GM18868 (cell line): ENCODE measurements at regions not wholly inside any gene's neighbourhood (a gene's known extent, or its start where the extent isn't known, plus 50 kb on each side); places are given as distances from the start of the nearest gene placed in this dataset.
"Not testable (repeated sequence)": the region's sequence is repeated elsewhere in the genome, so short reads cannot be mapped to it uniquely, and the experiment has no call there.

Experiments
- ATAC-seq: cut with Tn5 transposase; IDR thresholded peaks from one replicate; pipeline ENCODE4 v1.9.1; 2021; ENCODE audit warnings: mild to moderate bottlenecking, moderate library complexity; ENCODE audit not compliant: unreplicated experiment

GRCh38 chr6:60991427-60992028 is 1294.5 kb downstream of the KHDRBS2 start:
- no peak for ATAC-seq

GRCh38 chr6:60952500-60952899 is 1333.5 kb downstream of the KHDRBS2 start:
- no peak for ATAC-seq

GRCh38 chr6:60950221-60950923 is 1335.7 kb downstream of the KHDRBS2 start:
- not testable (repeated sequence) for ATAC-seq

- ATAC-seq: not testable (repeated sequence)
Measured at GRCh38 chr6:60947416-60947815, 1338.6 kb downstream of the KHDRBS2 start.

GRCh38 chr6:60944803-60945202 is 1341.2 kb downstream of the KHDRBS2 start:
- ATAC-seq: not testable (repeated sequence)

- ATAC-seq: peak; percentile 84
Measured at GRCh38 chr6:60935970-60936369, 1350.1 kb downstream of the KHDRBS2 start.

GRCh38 chr6:60919652-60920051 is 1366.4 kb downstream of the KHDRBS2 start:
- not testable (repeated sequence) for ATAC-seq

GRCh38 chr6:60903860-60904259 is 1382.2 kb downstream of the KHDRBS2 start:
- not testable (repeated sequence) for ATAC-seq

GRCh38 chr6:60893374-60893773 is 1392.7 kb downstream of the KHDRBS2 start:
- ATAC-seq: not testable (repeated sequence)

- ATAC-seq: no peak
Measured at GRCh38 chr6:60891606-60892005, 1394.4 kb downstream of the KHDRBS2 start.

- not testable (repeated sequence) for ATAC-seq
Measured at GRCh38 chr6:60877396-60877795, 1408.6 kb downstream of the KHDRBS2 start.

- ATAC-seq: not testable (repeated sequence)
Measured at GRCh38 chr6:60870779-60871178, 1415.2 kb downstream of the KHDRBS2 start.

GRCh38 chr6:60867548-60867947 is 1418.5 kb downstream of the KHDRBS2 start:
- ATAC-seq: no peak

GRCh38 chr6:60843175-60843982 is 1442.6 kb downstream of the KHDRBS2 start:
- ATAC-seq: not testable (repeated sequence)

GRCh38 chr6:60830726-60831125 is 1455.3 kb downstream of the KHDRBS2 start:
- not testable (repeated sequence) for ATAC-seq

- ATAC-seq: not testable (repeated sequence)
Measured at GRCh38 chr6:60822597-60822996, 1463.4 kb downstream of the KHDRBS2 start.

GRCh38 chr6:60818072-60818471 is 1468.0 kb downstream of the KHDRBS2 start:
- not testable (repeated sequence) for ATAC-seq

GRCh38 chr6:60814784-60815183 is 1471.2 kb downstream of the KHDRBS2 start:
- ATAC-seq: not testable (repeated sequence)

- not testable (repeated sequence) for ATAC-seq
Measured at GRCh38 chr6:60813897-60814596, 1472.0 kb downstream of the KHDRBS2 start.

GRCh38 chr6:60810216-60810615 is 1475.8 kb downstream of the KHDRBS2 start:
- ATAC-seq: not testable (repeated sequence)

- not testable (repeated sequence) for ATAC-seq
Measured at GRCh38 chr6:60799146-60799545, 1486.9 kb downstream of the KHDRBS2 start.
